CD4-positive, CD25-positive, alpha-beta regulatory T cell (primary cell): ENCODE measurements at regions not wholly inside any gene's neighbourhood (a gene's known extent, or its start where the extent isn't known, plus 50 kb on each side); places are given as distances from the start of the nearest gene placed in this dataset.

Experiments used
- ATAC-seq, 2 donors: fragments of 150-1000 bp; cut with Tn5 transposase; one replicate each; pipeline ENCODE4 v1.10.0; 2021; ENCODE audit warnings: low read depth in 2 of 2, moderate number of reproducible peaks in 2 of 2, moderate library complexity in 1 of 2
- DNase-seq, 3 donors: peaks; one replicate each; pipeline versions ENCODE4 v3.0.0 to v3.0.0-alpha.2; 2012 to 2022; ENCODE audit warnings: mixed read lengths in 1 of 3
- H3K27ac ChIP-seq: one replicate; pipeline ENCODE4 v1.7.0; 2013; ENCODE audit warnings: mild to moderate bottlenecking, low read length; ENCODE audit not compliant: insufficient read depth, poor library complexity, severe bottlenecking
- H3K27me3 ChIP-seq: one replicate; pipeline ENCODE4 v1.7.0; 2013; ENCODE audit warnings: low read length; ENCODE audit not compliant: control insufficient read depth, insufficient read depth
- H3K36me3 ChIP-seq: one replicate; pipeline ENCODE4 v1.7.0; 2013; ENCODE audit warnings: mild to moderate bottlenecking, low read length, moderate library complexity; ENCODE audit not compliant: control insufficient read depth, insufficient read depth
- H3K4me1 ChIP-seq: 2 replicates; pipeline ENCODE4 v1.7.0; 2013; ENCODE audit warnings: mild to moderate bottlenecking, low read length; ENCODE audit not compliant: insufficient read depth, control insufficient read depth, poor library complexity, severe bottlenecking
- H3K4me3 ChIP-seq: one replicate; pipeline ENCODE4 v1.7.0; 2013; ENCODE audit warnings: low read depth, mild to moderate bottlenecking, low read length, moderate library complexity
- H3K9me3 ChIP-seq, 2 experiments: 1 replicate in 1 of 2; 2 replicates in 1 of 2; pipeline ENCODE4 v1.7.0; 2013; ENCODE audit warnings: low read length in 2 of 2, mild to moderate bottlenecking in 1 of 2, moderate library complexity in 1 of 2; ENCODE audit not compliant: control insufficient read depth in 2 of 2
- H3K27ac Mint-ChIP-seq, 3 donors: one replicate each; pipeline ENCODE4 v1.8.0; 2020 to 2022; ENCODE audit warnings: mild to moderate bottlenecking in 3 of 3, mixed read lengths in 3 of 3, moderate library complexity in 2 of 3
- H3K27me3 Mint-ChIP-seq: one replicate; pipeline ENCODE4 v1.8.0; 2022; ENCODE audit warnings: mild to moderate bottlenecking, mixed read lengths
- H3K36me3 Mint-ChIP-seq: one replicate; pipeline ENCODE4 v1.8.0; 2020; ENCODE audit warnings: mixed read lengths
- H3K4me1 Mint-ChIP-seq, 4 donors: one replicate each; pipeline ENCODE4 v1.8.0; 2020 to 2022; ENCODE audit warnings: mixed read lengths in 4 of 4, mild to moderate bottlenecking in 1 of 4
- H3K4me3 Mint-ChIP-seq, 4 donors: one replicate each; pipeline ENCODE4 v1.8.0; 2020 to 2022; ENCODE audit warnings: mild to moderate bottlenecking in 4 of 4, mixed read lengths in 4 of 4, moderate library complexity in 3 of 4
- H3K9me3 Mint-ChIP-seq, 7 donors: one replicate each; pipeline ENCODE4 v1.8.0; 2020 to 2022; ENCODE audit warnings: mixed read lengths in 7 of 7, mild to moderate bottlenecking in 3 of 7, moderate library complexity in 2 of 7

DNA sequence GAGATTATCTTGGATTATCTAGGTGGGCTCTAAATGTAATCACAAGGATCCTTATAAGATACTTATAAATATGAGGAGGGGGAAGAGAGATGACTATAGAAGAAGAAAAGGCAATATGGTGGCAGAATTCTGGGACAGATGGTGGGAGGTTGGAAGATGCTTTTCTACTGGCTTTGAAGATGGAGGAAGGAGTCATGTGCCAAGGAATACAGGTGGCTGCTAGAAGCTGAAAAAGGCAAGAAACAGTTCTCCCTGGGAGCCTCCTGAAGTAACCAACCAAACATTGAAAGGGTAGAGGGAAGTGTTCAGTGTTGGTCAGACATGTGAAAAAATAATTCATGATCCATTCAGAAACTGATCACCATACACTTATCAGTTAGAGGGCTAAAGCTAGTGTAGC lies 213.3 kb downstream of the WDR11 start:
- Histone ChIP-seq H3K36me3 (no peaks in the 10 kb centered on the region), H3K9me3 (no peaks in the 10 kb centered on the region), H3K27ac (no peak overlapping the region), H3K4me3 (no peak overlapping the region), H3K27me3 (no peaks in the 10 kb centered on the region), H3K4me1 (no peaks in the 10 kb centered on the region)
- DNase-seq (no peak), ATAC-seq (no peak)
- Mint-ChIP-seq H3K4me3 (no peak overlapping the region), H3K36me3 (no peaks in the 10 kb centered on the region), H3K27ac (no peak overlapping the region), H3K27me3 (no peaks in the 10 kb centered on the region), H3K9me3 (peaks cover 0 to 5% (median 0%) of the 10 kb centered on the region in 7 donors), H3K4me1 (no peaks in the 10 kb centered on the region)

DNA sequence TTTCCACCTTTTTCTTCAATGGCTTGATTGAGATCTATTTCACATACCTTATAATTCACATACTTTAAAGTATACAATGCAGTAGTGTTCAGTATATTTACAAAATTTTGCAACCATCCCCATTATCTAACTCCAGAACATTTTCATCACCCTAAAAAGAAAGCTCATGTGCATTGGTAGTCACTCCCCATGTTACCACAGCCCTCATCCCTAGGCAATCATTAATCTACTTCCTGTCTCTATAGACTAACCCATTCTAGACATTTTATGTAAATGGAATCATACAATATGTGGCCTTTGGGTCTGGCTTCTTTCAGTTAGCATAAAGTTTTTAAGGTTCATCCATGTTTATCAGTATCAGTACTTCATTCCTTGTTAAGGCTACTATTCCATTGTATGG lies 214.2 kb downstream of the WDR11 start:
- Mint-ChIP-seq H3K27me3 (no peaks in the 10 kb centered on the region), H3K4me1 (no peaks in the 10 kb centered on the region), H3K36me3 (no peaks in the 10 kb centered on the region), H3K4me3 (no peak overlapping the region), H3K9me3 (peaks cover 0 to 5% (median 0%) of the 10 kb centered on the region in 7 donors), H3K27ac (no peak overlapping the region)
- ATAC-seq (no peak), DNase-seq (no peak)
- no peak overlapping the region for H3K27ac ChIP-seq
- H3K27me3 ChIP-seq, result no peaks in the 10 kb centered on the region
- H3K4me1 ChIP-seq, result no peaks in the 10 kb centered on the region
- H3K9me3 ChIP-seq, result no peaks in the 10 kb centered on the region
- no peak overlapping the region for H3K4me3 ChIP-seq
- H3K36me3 ChIP-seq, result no peaks in the 10 kb centered on the region

DNA sequence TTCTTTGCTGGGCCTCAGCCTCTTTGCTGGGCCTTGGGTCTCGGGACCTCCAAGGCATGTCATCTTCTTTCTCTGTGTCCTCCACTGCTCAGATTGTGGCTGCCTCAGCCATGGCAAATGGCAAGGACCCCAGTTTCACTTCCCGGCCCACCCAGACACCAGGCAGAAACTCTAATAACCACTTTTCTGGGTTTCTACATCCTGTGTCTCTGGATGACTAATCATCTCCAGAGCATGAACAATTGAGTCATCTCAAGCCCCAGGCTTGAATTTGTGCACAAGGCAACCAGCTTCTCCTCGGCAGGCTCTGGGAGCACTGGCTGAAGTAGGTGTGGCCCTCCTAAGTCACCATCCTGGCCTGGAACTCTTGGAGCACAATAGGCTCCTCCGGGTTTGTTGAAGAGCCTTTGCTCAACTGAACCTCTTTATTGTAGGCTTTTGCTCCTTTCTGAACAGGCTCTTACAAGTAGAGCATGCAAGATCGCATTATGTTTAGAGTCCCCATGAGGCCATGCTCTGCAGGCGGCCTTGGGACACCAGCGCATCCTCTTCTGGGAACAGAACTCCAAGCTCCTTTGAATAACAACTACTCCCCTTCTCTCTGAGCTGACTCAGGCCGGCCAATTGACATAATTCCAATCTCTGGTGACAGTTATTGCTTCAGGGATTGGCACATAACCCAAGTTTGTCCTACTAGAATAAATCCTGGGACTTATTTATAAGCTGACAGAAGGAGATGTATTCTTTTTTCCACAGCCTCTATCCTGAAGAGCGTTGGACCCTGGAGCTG lies 218.1 kb downstream of the WDR11 start:
- Mint-ChIP-seq H3K4me1 (no peaks in the 10 kb centered on the region), H3K9me3 (peaks cover 0 to 3% (median 0%) of the 10 kb centered on the region in 7 donors), H3K4me3 (no peak overlapping the region), H3K36me3 (no peaks in the 10 kb centered on the region), H3K27ac (no peak overlapping the region), H3K27me3 (no peaks in the 10 kb centered on the region)
- H3K4me1 ChIP-seq, result no peaks in the 10 kb centered on the region
- no peaks in the 10 kb centered on the region for H3K27me3 ChIP-seq
- no peak for ATAC-seq
- no peak for DNase-seq
- H3K27ac ChIP-seq, result no peak overlapping the region
- H3K9me3 ChIP-seq, result no peaks in the 10 kb centered on the region
- H3K36me3 ChIP-seq, result no peaks in the 10 kb centered on the region
- no peak overlapping the region for H3K4me3 ChIP-seq

DNA sequence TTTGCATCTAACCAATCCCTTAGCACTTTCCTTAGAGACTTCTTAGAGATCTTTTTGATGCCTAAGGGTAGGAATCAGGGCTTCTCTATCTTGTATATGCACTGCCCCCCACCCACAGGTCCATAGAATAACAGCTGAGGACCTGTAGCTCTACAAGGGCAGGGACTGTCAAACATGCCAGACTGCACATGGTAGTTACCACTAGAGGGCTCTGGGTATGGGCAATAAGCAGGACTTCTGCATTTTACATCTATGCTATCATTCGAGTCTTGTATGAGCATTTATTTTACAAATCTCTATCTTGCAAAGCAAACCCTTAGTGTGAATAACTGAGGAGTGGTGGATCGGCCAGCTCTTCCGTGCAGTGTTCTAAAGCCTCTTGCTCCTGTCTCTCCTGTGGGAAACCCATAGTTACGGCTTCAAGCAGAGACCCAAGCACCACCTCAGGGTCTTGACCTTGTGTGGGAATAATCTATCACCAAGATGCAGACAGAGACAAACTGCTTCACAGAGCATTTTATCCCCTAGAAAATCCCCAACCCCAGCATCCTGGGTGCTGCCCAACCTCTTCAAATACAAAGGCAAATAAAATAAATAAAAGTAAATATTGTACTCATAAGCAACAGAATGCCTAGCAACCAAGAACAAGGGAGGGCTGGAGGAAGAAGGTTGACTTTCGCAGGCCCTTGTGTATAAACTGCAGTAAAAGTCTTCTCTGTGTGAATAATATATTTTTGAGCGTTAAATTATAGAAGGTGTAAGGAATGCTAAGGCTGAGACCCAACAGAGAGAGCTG lies 219.3 kb downstream of the WDR11 start:
- DNase-seq, result no peak
- no peak for ATAC-seq
- Mint-ChIP-seq H3K27me3 (no peaks in the 10 kb centered on the region), H3K9me3 (peaks cover 0 to 3% (median 0%) of the 10 kb centered on the region in 7 donors), H3K36me3 (no peaks in the 10 kb centered on the region), H3K27ac (no peak overlapping the region), H3K4me1 (no peaks in the 10 kb centered on the region), H3K4me3 (no peak overlapping the region)
- Histone ChIP-seq H3K27me3 (no peaks in the 10 kb centered on the region), H3K27ac (no peak overlapping the region), H3K4me3 (no peak overlapping the region), H3K36me3 (no peaks in the 10 kb centered on the region), H3K4me1 (no peaks in the 10 kb centered on the region), H3K9me3 (no peaks in the 10 kb centered on the region)

DNA sequence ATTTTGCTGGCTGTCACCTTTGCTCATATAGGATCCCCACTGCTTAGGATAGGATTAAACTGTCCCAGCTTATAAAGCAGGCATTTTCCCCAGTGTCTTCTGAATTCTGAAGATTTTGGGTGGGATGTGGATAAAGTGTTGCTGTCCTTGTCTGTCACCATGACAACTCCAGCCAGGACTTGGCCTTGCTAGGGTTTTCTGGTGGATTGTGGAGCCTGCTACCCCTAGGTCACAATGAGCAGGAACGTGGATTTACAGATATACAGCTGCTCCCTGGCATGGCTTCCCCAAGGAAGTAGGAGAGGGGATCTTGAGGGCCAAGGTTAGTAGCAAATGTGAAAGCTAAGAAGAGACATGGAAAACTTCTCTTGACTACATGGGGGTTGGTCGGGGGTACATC lies 220.7 kb downstream of the WDR11 start:
- H3K36me3 Mint-ChIP-seq, result no peaks in the 10 kb centered on the region
- H3K36me3 ChIP-seq, result no peaks in the 10 kb centered on the region
- H3K9me3 Mint-ChIP-seq, result peaks cover 0 to 3% (median 0%) of the 10 kb centered on the region in 7 donors
- DNase-seq (no peak), ATAC-seq (no peak)
- H3K9me3 ChIP-seq, result no peaks in the 10 kb centered on the region
- H3K27ac ChIP-seq, result no peak overlapping the region
- H3K4me3 ChIP-seq, result no peak overlapping the region
- no peak overlapping the region for H3K4me3 Mint-ChIP-seq
- H3K4me1 Mint-ChIP-seq, result no peaks in the 10 kb centered on the region
- H3K27me3 Mint-ChIP-seq, result no peaks in the 10 kb centered on the region
- H3K27me3 ChIP-seq, result no peaks in the 10 kb centered on the region
- H3K27ac Mint-ChIP-seq, result no peak overlapping the region
- no peaks in the 10 kb centered on the region for H3K4me1 ChIP-seq

DNA sequence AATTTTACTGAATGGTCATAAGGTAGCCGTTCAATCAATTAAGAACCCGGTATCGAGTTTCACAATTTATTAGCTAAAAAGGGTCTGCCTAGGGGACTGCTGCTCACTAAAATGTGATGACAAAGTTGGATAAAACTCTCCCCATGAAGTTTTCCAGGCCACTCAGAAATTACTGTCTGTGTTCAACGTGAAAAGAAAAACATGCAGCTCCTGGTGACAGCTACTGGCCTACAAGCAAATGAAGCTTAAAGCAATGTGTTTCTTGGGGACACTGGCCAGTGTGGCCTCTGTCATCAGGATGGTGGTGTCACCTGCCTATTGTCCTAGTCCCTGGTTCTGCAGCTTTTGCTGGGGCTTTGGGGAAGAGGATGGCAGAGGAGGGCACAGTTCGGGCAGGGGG lies 222.6 kb downstream of the WDR11 start:
- no peaks in the 10 kb centered on the region for H3K9me3 Mint-ChIP-seq
- DNase-seq (no peak), ATAC-seq (no peak)
- no peaks in the 10 kb centered on the region for H3K36me3 Mint-ChIP-seq
- Histone ChIP-seq H3K27me3 (no peaks in the 10 kb centered on the region), H3K27ac (no peak overlapping the region), H3K4me3 (no peak overlapping the region), H3K9me3 (no peaks in the 10 kb centered on the region), H3K36me3 (no peaks in the 10 kb centered on the region), H3K4me1 (no peaks in the 10 kb centered on the region)
- H3K4me3 Mint-ChIP-seq, result no peak overlapping the region
- no peak overlapping the region for H3K27ac Mint-ChIP-seq
- H3K4me1 Mint-ChIP-seq, result no peaks in the 10 kb centered on the region
- H3K27me3 Mint-ChIP-seq, result no peaks in the 10 kb centered on the region

DNA sequence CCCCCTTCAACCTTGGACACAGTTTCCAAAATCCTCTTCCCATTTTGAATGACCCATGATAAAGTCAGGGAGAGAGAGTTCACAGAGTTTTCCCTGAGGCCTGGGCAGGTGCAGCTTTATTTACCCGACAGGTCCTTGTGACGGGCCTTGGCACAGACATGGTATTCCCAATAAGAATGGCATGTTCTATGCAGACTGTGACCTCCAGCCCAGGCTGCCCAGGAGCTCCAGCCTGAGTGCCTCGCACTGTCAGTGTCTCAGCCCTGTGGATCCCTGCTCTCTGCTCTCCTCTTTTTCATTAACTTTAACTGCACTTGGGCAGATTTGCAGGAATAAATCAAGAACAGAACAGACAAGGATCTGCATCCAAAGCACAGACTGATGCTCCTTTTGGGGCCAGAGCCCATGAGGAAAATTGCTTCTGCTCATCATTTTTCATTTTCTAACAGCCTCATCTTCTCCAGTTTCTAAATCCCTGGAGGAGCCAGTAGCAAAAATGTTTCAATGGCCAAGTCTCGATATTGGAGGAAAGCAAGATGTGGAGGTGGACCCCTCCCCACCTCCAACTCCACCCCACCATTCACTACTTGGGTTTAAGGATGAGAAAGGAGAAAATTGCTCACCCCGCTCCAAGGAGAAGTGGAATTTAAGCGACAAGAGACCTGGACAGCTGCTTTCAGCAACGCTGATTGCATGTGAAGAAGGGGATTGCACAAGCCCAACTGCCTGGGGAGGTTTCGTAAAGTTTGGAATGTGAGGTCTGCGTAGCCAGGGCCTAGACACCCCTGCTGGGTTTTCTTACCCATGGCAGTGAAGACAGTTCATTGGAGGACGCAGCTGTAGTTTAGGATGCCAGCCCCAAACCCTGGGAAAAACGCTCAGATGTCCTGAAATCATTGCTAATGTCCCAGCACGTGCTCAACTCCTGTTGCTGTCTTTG lies 225.9 kb downstream of the WDR11 start:
- Mint-ChIP-seq H3K36me3 (no peaks in the 10 kb centered on the region), H3K4me3 (no peak overlapping the region), H3K4me1 (peaks cover 0 to 2% (median 0%) of the 10 kb centered on the region in 4 donors), H3K27ac (no peak overlapping the region), H3K27me3 (no peaks in the 10 kb centered on the region), H3K9me3 (no peaks in the 10 kb centered on the region)
- Histone ChIP-seq H3K27me3 (peaks cover 2% of the 10 kb centered on the region), H3K36me3 (no peaks in the 10 kb centered on the region), H3K27ac (no peak overlapping the region), H3K4me1 (no peaks in the 10 kb centered on the region), H3K9me3 (no peaks in the 10 kb centered on the region), H3K4me3 (no peak overlapping the region)
- ATAC-seq (no peak), DNase-seq (no peak)
